Endothelial cell of umbilical vein (primary cell): ENCODE measurements at regions not wholly inside any gene's neighbourhood (a gene's known extent, or its start where the extent isn't known, plus 50 kb on each side); places are given as distances from the start of the nearest gene placed in this dataset.

ENCODE experiments used
- BruUV-seq: library from RNA; stranded (reverse); fragments of 400-500 nt; replicated peaks from 2 replicates; lab custom pipeline; 2021; lab: Mats Ljungman, UMichigan
- CTCF ChIA-PET: fragments of 300-600, 350-600 bp; sonication (Branson Sonifier 250); formaldehyde crosslinking; loops from one replicate; lab custom pipeline; 2021; ENCODE audit warnings: antibody characterized with exemption, inconsistent platforms; lab: Charles Lee
- POLR2A ChIA-PET: fragments of 300-600, 350-600 bp; sonication (Branson Sonifier 250); formaldehyde crosslinking; loops from one replicate; lab custom pipeline; 2021; ENCODE audit warnings: antibody characterized with exemption, inconsistent platforms; lab: Charles Lee
- DNase-seq: peaks from one replicate; pipeline ENCODE4 v3.0.0-alpha.2; 2011; ENCODE audit warnings: low read depth, low spot score
- FAIRE-seq: peaks from 2 replicates; lab custom pipeline; 2011; peaks lifted over from hg19 to GRCh38; lab: Jason Lieb, UNC
- H2AFZ ChIP-seq: 2 replicates; pipeline ENCODE4 v1.6.0; 2012; ENCODE audit warnings: low read depth, low read length, control low read depth, inconsistent platforms
- H3K27ac ChIP-seq: 2 replicates; pipeline ENCODE4 v1.5.1; 2011; ENCODE audit warnings: low read depth, mild to moderate bottlenecking, control low read depth, low read length, moderate library complexity; ENCODE audit not compliant: insufficient read depth
- H3K27me3 ChIP-seq, 2 experiments: 2 replicates each; pipeline versions ENCODE4 v1.6.0 to v1.6.1; 2011; ENCODE audit warnings: low read length in 2 of 2, mixed read lengths in 1 of 2; ENCODE audit not compliant: control insufficient read depth in 2 of 2, insufficient read depth in 2 of 2
- H3K36me3 ChIP-seq, 2 experiments: 2 replicates in 1 of 2; 3 replicates in 1 of 2; pipeline ENCODE4 v1.5.1; 2011; ENCODE audit warnings: low read length in 2 of 2, mild to moderate bottlenecking in 1 of 2, moderate library complexity in 1 of 2; ENCODE audit not compliant: control insufficient read depth in 2 of 2, insufficient read depth in 2 of 2; ENCODE audit errors: extremely low read depth in 1 of 2
- H3K4me1 ChIP-seq: 3 replicates; pipeline ENCODE4 v1.5.1; 2011; ENCODE audit warnings: mild to moderate bottlenecking, low read length; ENCODE audit not compliant: control insufficient read depth, insufficient read depth; ENCODE audit errors: extremely low read depth
- H3K4me2 ChIP-seq: 2 replicates; pipeline ENCODE4 v1.6.1; 2011; ENCODE audit warnings: low read length, control low read depth, mixed read lengths; ENCODE audit not compliant: insufficient read depth
- H3K4me3 ChIP-seq, 3 experiments: fragments of 200-600 bp in 1 of 3; sonication (generic), shearing (Covaris generic) in 1 of 3; replicated peaks in 1 of 3; 2 replicates each; pipeline ENCODE4 v1.5.1; 2011 to 2016; ENCODE audit warnings: control low read depth in 3 of 3, low read length in 3 of 3, mild to moderate bottlenecking in 2 of 3, inconsistent platforms in 1 of 3, low read depth in 1 of 3, moderate library complexity in 1 of 3; ENCODE audit not compliant: insufficient read depth in 1 of 3
- H3K79me2 ChIP-seq: 2 replicates; pipeline ENCODE4 v1.6.0; 2012; ENCODE audit warnings: low read length, inconsistent platforms; ENCODE audit not compliant: control insufficient read depth, insufficient read depth
- H3K9ac ChIP-seq: replicated peaks from 2 replicates; pipeline ENCODE3; 2011; ENCODE audit warnings: low read length, control low read depth; ENCODE audit not compliant: insufficient read depth; ENCODE audit errors: extremely low read depth
- H3K9me1 ChIP-seq: replicated peaks from 3 replicates; pipeline ENCODE4 v1.6.0; 2011; ENCODE audit warnings: mild to moderate bottlenecking, low read length; ENCODE audit not compliant: control insufficient read depth, insufficient read depth; ENCODE audit errors: extremely low read depth
- H3K9me3 ChIP-seq: replicated peaks from 2 replicates; pipeline ENCODE4 v1.5.1; 2012; ENCODE audit warnings: low read length, inconsistent platforms; ENCODE audit not compliant: control insufficient read depth, insufficient read depth
- H4K20me1 ChIP-seq: replicated peaks from 2 replicates; pipeline ENCODE3; 2011; ENCODE audit warnings: mild to moderate bottlenecking, low read length; ENCODE audit not compliant: control insufficient read depth, insufficient read depth; ENCODE audit errors: extremely low read depth
- EZH2 ChIP-seq: IDR thresholded peaks from 2 replicates; pipeline ENCODE4 v1.6.1; 2012; ENCODE audit warnings: borderline replicate concordance, low read depth, mild to moderate bottlenecking, moderate library complexity, low read length, inconsistent platforms; ENCODE audit not compliant: severe bottlenecking
- FOS ChIP-seq: IDR thresholded peaks from 2 replicates; pipeline ENCODE4 v1.6.1; 2011; ENCODE audit warnings: mild to moderate bottlenecking, low read length, moderate library complexity, borderline replicate concordance; ENCODE audit not compliant: insufficient read depth
- GATA2 ChIP-seq: IDR thresholded peaks from 2 replicates; pipeline ENCODE4 v1.7.0; 2011; ENCODE audit warnings: low read depth, mild to moderate bottlenecking, moderate library complexity, mixed read lengths, low read length; ENCODE audit not compliant: insufficient read length, insufficient read depth
- JUN ChIP-seq: IDR thresholded peaks from 2 replicates; pipeline ENCODE4 v1.6.1; 2011; ENCODE audit warnings: borderline replicate concordance, low read depth; ENCODE audit not compliant: insufficient read length, insufficient read depth
- MAX ChIP-seq: IDR thresholded peaks from 2 replicates; pipeline ENCODE4 v1.6.1; 2011; ENCODE audit not compliant: insufficient read depth, insufficient read length
- MYC ChIP-seq: IDR thresholded peaks from one replicate; pipeline ENCODE4 v1.6.1; 2011; ENCODE audit warnings: mild to moderate bottlenecking, low read depth, low read length
- POLR2AphosphoS5 ChIP-seq: IDR thresholded peaks from 2 replicates; pipeline ENCODE4 v1.6.1; 2012; ENCODE audit warnings: low read depth, mild to moderate bottlenecking, control low read depth, low read length, moderate library complexity; ENCODE audit not compliant: insufficient read depth
- dilution Hi-C: fragments of 300-500 bp; cut with MboI; formaldehyde crosslinking; loops from one replicate; pipeline ENCODE4 v1.15.0; 2019; ENCODE audit warnings: low sequenced_read_pairs; ENCODE audit not compliant: extremely low pct_ligation_motif_present
- intact Hi-C: fragments of 100-400 bp; cut with micrococcal nuclease; formaldehyde crosslinking; loops from one replicate; pipeline ENCODE4 v1.10.0; 2022
- TF ChIP-seq, protein P1 (sequence below), 2 donors: IDR thresholded peaks; 1 replicate in 1 of 2; 2 replicates in 1 of 2; pipeline ENCODE4 v1.5.1; 2011; ENCODE audit warnings: low read length in 2 of 2, mild to moderate bottlenecking in 2 of 2, moderate library complexity in 2 of 2, control low read depth in 1 of 2, inconsistent platforms in 1 of 2, low read depth in 1 of 2; ENCODE audit not compliant: insufficient read depth in 1 of 2; ENCODE audit errors: extremely low read depth in 1 of 2

DNA sequence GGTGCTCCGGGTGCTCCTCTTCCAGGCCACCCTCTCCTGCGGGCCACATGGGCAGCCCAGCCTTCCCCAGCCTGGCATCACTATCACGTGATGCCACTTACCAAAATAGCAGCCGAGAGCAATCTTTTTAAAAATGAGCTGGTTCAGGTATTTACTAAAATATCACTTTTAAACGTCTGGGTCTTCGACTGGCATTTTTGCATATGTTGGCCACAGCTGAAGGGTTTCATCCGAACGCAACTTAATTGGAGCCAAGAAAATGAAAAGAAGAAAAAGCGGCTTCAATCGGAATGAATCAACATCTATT lies 94.6 kb upstream of the ANO1 start:
- POLR2A ChIA-PET, result no interaction called here

GRCh38 chr11:69983897-69984438 lies 94.1 kb upstream of the ANO1 start:
- DNase-seq (no peak), FAIRE-seq (no peak)
- ChIA-PET POLR2A (no interaction called here), CTCF (no interaction called here)
- Histone ChIP-seq H3K36me3 (no peaks in the 10 kb centered on the region), H3K9me1 (no peaks in the 10 kb centered on the region), H3K79me2 (no peaks in the 10 kb centered on the region), H3K4me2 (no peak overlapping the region), H4K20me1 (no peaks in the 10 kb centered on the region), H3K9me3 (no peaks in the 10 kb centered on the region), H2AFZ (no peak overlapping the region), H3K4me3 (no peak overlapping the region), H3K9ac (no peak overlapping the region), H3K27ac (no peak overlapping the region), H3K27me3 (peaks cover 47 to 55% of the 10 kb centered on the region in 2 experiments), H3K4me1 (peaks cover 11% of the 10 kb centered on the region)
- dilution Hi-C loops (no loop called here), intact Hi-C loops (no loop called here)
- TF ChIP-seq POLR2AphosphoS5, result no peak
- TF ChIP-seq MYC, result no peak
- TF ChIP-seq EZH2, result no peak
- TF ChIP-seq MAX, result no peak
- BruUV-seq, result no TSS peak

More for the DNA sequence above, 94.6 kb upstream of the ANO1 start:
- peaks cover 46 to 52% of the 10 kb centered on the region in 2 experiments for H3K27me3 ChIP-seq
- H3K9ac ChIP-seq, result no peak overlapping the region
- H3K36me3 ChIP-seq, result no peaks in the 10 kb centered on the region
- peaks cover 15% of the 10 kb centered on the region for H3K4me1 ChIP-seq
- H3K27ac ChIP-seq, result no peak overlapping the region
- CTCF ChIA-PET, result interaction anchor here (0.8 kb wide), 1 partner anchor 9 kb away, joined by 4 read pairs; no protein-coding TSS in a partner anchor
- TF ChIP-seq FOS (no peak), GATA2 (no peak), JUN (no peak), MYC (no peak), POLR2AphosphoS5 (no peak)
- TF ChIP-seq, protein P1, sequence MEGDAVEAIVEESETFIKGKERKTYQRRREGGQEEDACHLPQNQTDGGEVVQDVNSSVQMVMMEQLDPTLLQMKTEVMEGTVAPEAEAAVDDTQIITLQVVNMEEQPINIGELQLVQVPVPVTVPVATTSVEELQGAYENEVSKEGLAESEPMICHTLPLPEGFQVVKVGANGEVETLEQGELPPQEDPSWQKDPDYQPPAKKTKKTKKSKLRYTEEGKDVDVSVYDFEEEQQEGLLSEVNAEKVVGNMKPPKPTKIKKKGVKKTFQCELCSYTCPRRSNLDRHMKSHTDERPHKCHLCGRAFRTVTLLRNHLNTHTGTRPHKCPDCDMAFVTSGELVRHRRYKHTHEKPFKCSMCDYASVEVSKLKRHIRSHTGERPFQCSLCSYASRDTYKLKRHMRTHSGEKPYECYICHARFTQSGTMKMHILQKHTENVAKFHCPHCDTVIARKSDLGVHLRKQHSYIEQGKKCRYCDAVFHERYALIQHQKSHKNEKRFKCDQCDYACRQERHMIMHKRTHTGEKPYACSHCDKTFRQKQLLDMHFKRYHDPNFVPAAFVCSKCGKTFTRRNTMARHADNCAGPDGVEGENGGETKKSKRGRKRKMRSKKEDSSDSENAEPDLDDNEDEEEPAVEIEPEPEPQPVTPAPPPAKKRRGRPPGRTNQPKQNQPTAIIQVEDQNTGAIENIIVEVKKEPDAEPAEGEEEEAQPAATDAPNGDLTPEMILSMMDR (IDR thresholded peaks at IDR 0.05; ENCODE audit: extremely low read depth in 1 of 2, insufficient read depth in 1 of 2, low read depth in 1 of 2, low read length in 2 of 2), result no peak
- H4K20me1 ChIP-seq, result no peaks in the 10 kb centered on the region
- intact Hi-C loops, result no loop called here
- DNase-seq, result no peak
- no peak overlapping the region for H3K4me3 ChIP-seq
- no TSS peak for BruUV-seq
- no peaks in the 10 kb centered on the region for H3K79me2 ChIP-seq
- no peaks in the 10 kb centered on the region for H3K9me3 ChIP-seq
- H3K4me2 ChIP-seq, result no peak overlapping the region
- FAIRE-seq, result no peak
- dilution Hi-C loops, result no loop called here
- no peaks in the 10 kb centered on the region for H3K9me1 ChIP-seq
- no peak overlapping the region for H2AFZ ChIP-seq
